A549 (cell line): ENCODE measurements at regions not wholly inside any gene's neighbourhood (a gene's known extent, or its start where the extent isn't known, plus 50 kb on each side); places are given as distances from the start of the nearest gene placed in this dataset.

ENCODE experiments used
- ATAC-seq, 2 experiments: fragments of 200-7000 bp in 1 of 2; fragments of >200 bp in 1 of 2; cut with Nextera tagmentation in 1 of 2; cut with Tn5 transposase in 1 of 2; 3 replicates each; pipeline versions ENCODE4 v1.8.0 to v1.9.1; 2018 to 2020; ENCODE audit warnings: mild to moderate bottlenecking in 1 of 2, moderate library complexity in 1 of 2
- CTCF ChIA-PET: fragments of 300-600 bp; sonication (Branson Sonifier 250); formaldehyde crosslinking; extraction: SDS; loops from one replicate; lab custom pipeline; 2021; ENCODE audit warnings: antibody characterized with exemption, inconsistent platforms; lab: Yijun Ruan, JAX
- POLR2A ChIA-PET: fragments of 350-600 bp; formaldehyde crosslinking; extraction: SDS; loops from one replicate; lab custom pipeline; 2021; ENCODE audit warnings: antibody characterized with exemption, inconsistent platforms; lab: Yijun Ruan, JAX
- DNase-seq, 2 experiments: peaks; one replicate each; pipeline versions ENCODE4 v3.0.0 to v3.0.0-alpha.2; 2011 to 2016; ENCODE audit warnings: low read depth in 1 of 2, low spot score in 1 of 2
- FAIRE-seq: peaks from 2 replicates; lab custom pipeline; 2011; peaks lifted over from hg19 to GRCh38; lab: Jason Lieb, UNC
- H3K27ac ChIP-seq, 2 experiments: fragments of >200 bp; sonication (Bioruptor Twin); formaldehyde crosslinking; 3 replicates each; pipeline ENCODE4 v1.5.1; 2016 to 2017
- H3K4me1 ChIP-seq: fragments of >200 bp; sonication (Bioruptor Twin); formaldehyde crosslinking; 3 replicates; pipeline ENCODE4 v1.6.1; 2016
- H3K4me2 ChIP-seq: fragments of >200 bp; sonication (Bioruptor Twin); formaldehyde crosslinking; 3 replicates; pipeline ENCODE4 v1.6.1; 2016
- H3K4me3 ChIP-seq: fragments of >200 bp; sonication (Bioruptor Twin); formaldehyde crosslinking; 3 replicates; pipeline ENCODE4 v1.5.1; 2016
- H3K9me3 ChIP-seq: fragments of >200 bp; sonication (Bioruptor Twin); formaldehyde crosslinking; 3 replicates; pipeline ENCODE4 v1.6.1; 2016
- BHLHE40 ChIP-seq: IDR thresholded peaks from 2 replicates; pipeline ENCODE4 v1.6.1; 2012; ENCODE audit warnings: low read depth, low read length, inconsistent platforms
- CBX2 ChIP-seq: fragments of 200-600 bp; sonication (generic); IDR thresholded peaks from 2 replicates; pipeline ENCODE4 v1.6.1; 2016; ENCODE audit warnings: low read depth, mild to moderate bottlenecking, borderline replicate concordance
- CEBPB ChIP-seq, 2 experiments: fragments of >200 bp in 1 of 2; sonication (Bioruptor Twin) in 1 of 2; formaldehyde crosslinking in 1 of 2; IDR thresholded peaks; 2 replicates each; pipeline ENCODE4 v1.6.1; 2012 to 2016
- E2F6 ChIP-seq: IDR thresholded peaks from 2 replicates; pipeline ENCODE4 v1.6.1; 2012; ENCODE audit warnings: low read depth, borderline replicate concordance
- EHMT2 ChIP-seq: fragments of 200-600 bp; sonication (generic); IDR thresholded peaks from 2 replicates; pipeline ENCODE4 v1.6.1; 2016; ENCODE audit warnings: antibody characterized with exemption, low read depth, mild to moderate bottlenecking, moderate library complexity
- ELK1 ChIP-seq: fragments of 150-350 bp; IDR thresholded peaks from 2 replicates; pipeline ENCODE4 v1.6.1; 2014; ENCODE audit warnings: low read depth, mild to moderate bottlenecking, low read length
- ESRRA ChIP-seq: fragments of 150-350 bp; IDR thresholded peaks from 2 replicates; pipeline ENCODE4 v1.6.1; 2014; ENCODE audit warnings: mild to moderate bottlenecking, low read length, borderline replicate concordance
- FOSL2 ChIP-seq, 2 experiments: fragments of 450-650 bp in 1 of 2; fragments of >200 bp in 1 of 2; sonication (Bioruptor Twin) in 1 of 2; formaldehyde crosslinking; IDR thresholded peaks; 2 replicates each; pipeline versions ENCODE4 v1.5.0 to v1.6.1; 2016 to 2020; ENCODE audit warnings: mild to moderate bottlenecking in 1 of 2, moderate library complexity in 1 of 2
- HOXA7 ChIP-seq: fragments of 250-450 bp; sonication (Bioruptor Pico); IDR thresholded peaks from 2 replicates; pipeline ENCODE4 v1.5.0; 2020; ENCODE audit warnings: mild to moderate bottlenecking, moderate library complexity
- JUNB ChIP-seq: fragments of >200 bp; sonication (Bioruptor Twin); formaldehyde crosslinking; IDR thresholded peaks from 2 replicates; pipeline ENCODE4 v1.6.1; 2016
- MAZ ChIP-seq: fragments of 150-350 bp; IDR thresholded peaks from 2 replicates; pipeline ENCODE4 v1.6.1; 2014; ENCODE audit warnings: antibody characterized with exemption, low read depth, low read length, borderline replicate concordance
- NPAS2 ChIP-seq: fragments of 250-450 bp; sonication (Bioruptor Pico); IDR thresholded peaks from 2 replicates; pipeline ENCODE4 v1.8.0; 2022; ENCODE audit warnings: mild to moderate bottlenecking, moderate library complexity, borderline replicate concordance
- POLR2AphosphoS2 ChIP-seq: conservative IDR thresholded peaks from 2 replicates; pipeline ENCODE4 v1.6.1; 2012; ENCODE audit warnings: low read length, improper control_type of control experiment, inconsistent platforms
- RAD21 ChIP-seq, 2 experiments: fragments of >200 bp in 1 of 2; sonication (Bioruptor Twin) in 1 of 2; formaldehyde crosslinking in 1 of 2; IDR thresholded peaks in 1 of 2; conservative IDR thresholded peaks in 1 of 2; 2 replicates in 1 of 2; 3 replicates in 1 of 2; pipeline ENCODE4 v1.6.1; 2012 to 2018; ENCODE audit warnings: inconsistent platforms in 1 of 2
- SMC3 ChIP-seq: fragments of >200 bp; sonication (Bioruptor Twin); formaldehyde crosslinking; IDR thresholded peaks from 3 replicates; pipeline ENCODE4 v1.6.1; 2018; ENCODE audit warnings: inconsistent platforms
- TFCP2L1 ChIP-seq: fragments of 250-450 bp; sonication (Bioruptor Pico); IDR thresholded peaks from 2 replicates; pipeline ENCODE4 v1.5.0; 2021; ENCODE audit warnings: mild to moderate bottlenecking
- USF2 ChIP-seq: fragments of 450-650 bp; IDR thresholded peaks from 2 replicates; pipeline ENCODE4 v1.6.1; 2014; ENCODE audit warnings: antibody characterized with exemption
- ZC3H11A ChIP-seq: fragments of 450-650 bp; IDR thresholded peaks from 2 replicates; pipeline ENCODE4 v1.6.1; 2014; ENCODE audit warnings: antibody characterized with exemption, mild to moderate bottlenecking
- WGBS: methylation state at CpG from one replicate; pipeline ENCODE4 v1.1.6; 2017; ENCODE audit errors: missing lambda C conversion rate; 5-methylcytosine and 5-hydroxymethylcytosine counted together
- TF ChIP-seq, protein P1 (sequence below): fragments of >200 bp; sonication (Bioruptor Twin); formaldehyde crosslinking; IDR thresholded peaks from 3 replicates; pipeline ENCODE4 v1.6.1; 2016

DNA sequence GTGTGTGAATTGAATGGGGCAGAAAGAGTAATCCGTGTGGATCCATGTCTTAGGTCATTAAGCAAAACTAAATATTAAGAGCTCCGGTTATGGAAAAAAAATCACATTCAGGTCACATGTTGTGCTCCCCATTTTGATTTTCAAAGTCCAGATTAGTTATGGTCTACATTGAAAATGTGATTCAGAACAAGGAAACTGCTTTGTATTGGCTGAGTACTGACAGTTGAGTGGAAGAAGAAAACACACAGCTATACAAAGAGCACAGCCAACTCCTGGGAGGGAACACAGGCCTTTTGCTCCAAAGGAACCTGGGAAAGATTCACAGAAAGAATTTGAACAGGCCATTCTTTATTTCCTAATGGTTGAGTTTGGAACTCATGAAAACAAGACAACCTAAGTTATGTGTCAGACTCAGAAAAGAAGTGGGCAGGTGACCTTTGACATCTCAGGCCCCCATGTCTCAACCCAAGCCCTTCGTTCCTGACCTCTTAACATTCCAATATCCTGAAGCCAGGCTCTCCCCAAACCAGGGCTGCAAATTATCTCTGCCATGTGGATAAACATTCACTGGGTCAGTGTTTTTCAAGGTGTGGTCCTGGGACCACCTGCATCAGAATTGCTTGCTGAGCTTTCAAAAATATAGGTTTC, 159.3 kb upstream of the LMO4 start (continued):
- TF ChIP-seq SMC3: no peak

GRCh38 chr1:87170157-87170556, 158.5 kb upstream of the LMO4 start:
- POLR2A ChIA-PET: no interaction called here

DNA sequence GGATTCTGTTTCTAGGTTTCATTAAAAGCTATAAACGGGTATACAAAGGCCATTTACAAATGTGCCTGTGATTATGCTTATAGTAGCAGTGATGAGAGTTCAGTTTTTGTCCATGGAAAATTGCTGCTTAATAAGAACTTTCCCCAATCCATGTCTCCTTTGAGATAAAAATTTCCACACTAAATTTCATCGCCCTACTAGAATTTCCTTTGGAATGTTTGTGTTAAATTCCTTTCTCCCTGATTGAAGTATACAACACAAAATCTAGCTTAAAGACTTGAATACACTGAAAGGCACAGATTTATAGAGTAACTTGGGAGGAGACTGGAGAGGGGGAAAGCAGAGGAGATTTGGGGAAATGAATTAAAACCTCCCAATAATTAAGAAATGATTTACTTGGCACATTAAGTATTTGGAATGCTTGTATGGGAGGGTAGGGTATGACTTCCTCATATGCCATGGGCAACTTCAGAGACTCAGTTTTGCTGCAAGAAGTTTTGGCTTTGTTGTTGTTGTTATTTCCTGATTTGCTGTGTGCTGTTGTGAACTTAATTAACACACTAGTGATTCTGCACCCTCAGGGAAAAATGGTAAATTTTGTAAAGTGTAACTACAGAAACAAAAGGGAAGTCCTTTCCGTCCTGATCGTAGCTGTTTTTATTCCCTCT, 157.6 kb upstream of the LMO4 start:
- FAIRE-seq (no peak), ATAC-seq (no peak)
- no peaks in the 10 kb centered on the region for H3K4me1 ChIP-seq
- POLR2A ChIA-PET: no interaction called here
- TF ChIP-seq CBX2: no peak
- TF ChIP-seq, all 56 proteins: peak for 0
- Histone ChIP-seq H3K27ac (no peak overlapping the region), H3K4me3 (no peak overlapping the region), H3K4me2 (no peak overlapping the region), H3K9me3 (no peaks in the 10 kb centered on the region)
- CTCF ChIA-PET: interaction anchor here (1.0 kb wide), 1 partner anchor 40 kb away, joined by 4 read pairs; no protein-coding TSS in a partner anchor
- no peak for DNase-seq
- whole genome bisulfite sequencing: 64% methylated on average over 4 of the region's 4 CpGs

More at GRCh38 chr1:87170157-87170556, 158.5 kb upstream of the LMO4 start:
- ATAC-seq (no peak), FAIRE-seq (no peak), DNase-seq (no peak)
- TF ChIP-seq BHLHE40 (no peak), ESRRA (no peak), HOXA7 (no peak), RAD21 (conservative IDR thresholded peaks at IDR 0.05 in 1 of 2, IDR thresholded peaks at IDR 0.05 in 1 of 2) (no peak), USF2 (no peak), E2F6 (no peak), ELK1 (no peak), TFCP2L1 (CRISPR knock-in tag) (no peak), EHMT2 (no peak), NPAS2 (CRISPR knock-in tag) (no peak), JUNB (no peak), ZC3H11A (no peak), FOSL2 (IDR thresholded peaks at IDR 0.05) (no peak), FOSL2 (CRISPR knock-in tag; IDR thresholded peaks at IDR 0.05) (no peak), MAZ (no peak), POLR2AphosphoS2 (no peak), CEBPB (IDR thresholded peaks at IDR 0.05) (no peak)
- TF ChIP-seq, protein P1, sequence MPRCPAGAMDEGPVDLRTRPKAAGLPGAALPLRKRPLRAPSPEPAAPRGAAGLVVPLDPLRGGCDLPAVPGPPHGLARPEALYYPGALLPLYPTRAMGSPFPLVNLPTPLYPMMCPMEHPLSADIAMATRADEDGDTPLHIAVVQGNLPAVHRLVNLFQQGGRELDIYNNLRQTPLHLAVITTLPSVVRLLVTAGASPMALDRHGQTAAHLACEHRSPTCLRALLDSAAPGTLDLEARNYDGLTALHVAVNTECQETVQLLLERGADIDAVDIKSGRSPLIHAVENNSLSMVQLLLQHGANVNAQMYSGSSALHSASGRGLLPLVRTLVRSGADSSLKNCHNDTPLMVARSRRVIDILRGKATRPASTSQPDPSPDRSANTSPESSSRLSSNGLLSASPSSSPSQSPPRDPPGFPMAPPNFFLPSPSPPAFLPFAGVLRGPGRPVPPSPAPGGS: no peak
- Histone ChIP-seq H3K4me3 (no peak overlapping the region), H3K9me3 (no peaks in the 10 kb centered on the region), H3K4me1 (no peaks in the 10 kb centered on the region), H3K4me2 (no peak overlapping the region), H3K27ac (no peak overlapping the region)
- 57% methylated on average over 7 of the region's 7 CpGs for WGBS
- CTCF ChIA-PET: no interaction called here
